NCI-H82 treated with DMSO at 0.1 percent for 48 hours (cell line): ENCODE measurements at regions not wholly inside any gene's neighbourhood (a gene's known extent, or its start where the extent isn't known, plus 50 kb on each side); places are given as distances from the start of the nearest gene placed in this dataset.

Experiments
- DNase-seq: peaks from one replicate; lab custom pipeline; 2025; ENCODE audit not compliant: unreplicated experiment; lab: John Stamatoyannopoulos, UW

GRCh38 chr1:112790920-112791722, 76.0 kb upstream of the PPM1J start:
- DNase-seq = peak; percentile 95

DNA sequence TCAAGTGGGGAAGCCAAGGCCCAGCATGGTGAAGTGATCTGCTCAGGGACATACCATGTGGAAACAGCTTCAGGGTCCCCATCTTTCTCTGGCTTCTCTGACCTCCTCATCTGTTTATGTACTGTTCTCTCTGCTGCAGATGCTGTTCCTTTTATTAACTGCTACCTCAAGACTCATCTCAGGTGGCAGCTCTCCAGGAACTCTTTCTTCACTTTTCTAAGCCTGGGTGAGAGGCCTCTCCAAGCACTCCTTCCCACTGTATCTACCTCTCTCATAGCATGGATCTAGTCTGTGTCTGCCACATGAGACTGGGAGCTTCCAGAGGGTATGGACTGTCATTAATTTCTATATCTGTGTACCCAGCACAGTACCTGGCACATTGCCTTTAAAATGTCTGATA, 73.4 kb upstream of the PPM1J start:
- DNase-seq = no peak

DNA sequence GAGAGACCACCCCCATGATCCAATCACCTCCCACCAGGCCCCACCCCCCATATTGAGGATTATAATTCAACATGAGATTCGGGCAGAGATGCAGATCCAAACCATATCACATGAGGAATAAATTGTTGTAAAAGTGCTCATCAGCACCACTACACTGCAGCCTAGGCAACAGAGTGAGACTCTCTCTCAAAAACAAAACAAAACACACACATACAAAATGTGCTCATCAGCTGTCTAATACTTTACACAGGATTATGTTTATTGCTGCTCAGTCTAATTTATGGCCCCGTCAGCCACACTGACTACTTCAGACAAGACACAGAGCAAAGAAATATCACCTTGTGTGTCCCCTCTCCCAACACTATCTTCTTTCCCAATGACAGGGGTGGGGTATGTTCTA, 72.9 kb upstream of the PPM1J start:
- DNase-seq = no peak

- DNase-seq = no peak
These were observed 67.9 kb upstream of the PPM1J start for GRCh38 chr1:112783059-112783458.

- no peak for DNase-seq
These were observed 64.8 kb upstream of the PPM1J start for GRCh38 chr1:112779665-112780526.

DNA sequence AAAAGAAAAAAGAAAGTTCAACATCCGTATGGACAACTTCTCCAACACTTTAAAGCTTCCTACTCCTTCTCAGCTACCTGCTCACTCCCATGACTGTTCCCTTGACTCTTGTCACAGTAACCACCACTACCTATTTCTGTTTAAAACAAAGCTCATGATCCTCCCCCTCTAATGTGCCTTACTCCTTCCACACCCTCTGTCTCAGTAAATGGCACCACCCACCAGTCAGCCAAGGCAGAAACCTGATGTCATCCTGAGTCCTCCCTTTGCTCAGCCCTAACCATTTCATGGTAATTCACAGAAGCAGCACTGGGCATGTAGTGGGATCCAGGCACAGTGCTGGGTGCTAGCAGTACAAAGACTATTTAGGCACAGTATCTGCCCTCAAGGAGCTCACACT, 63.0 kb upstream of the PPM1J start:
- DNase-seq = no peak

GRCh38 chr1:112776688-112777087, 61.6 kb upstream of the PPM1J start:
- DNase-seq = no peak

DNA sequence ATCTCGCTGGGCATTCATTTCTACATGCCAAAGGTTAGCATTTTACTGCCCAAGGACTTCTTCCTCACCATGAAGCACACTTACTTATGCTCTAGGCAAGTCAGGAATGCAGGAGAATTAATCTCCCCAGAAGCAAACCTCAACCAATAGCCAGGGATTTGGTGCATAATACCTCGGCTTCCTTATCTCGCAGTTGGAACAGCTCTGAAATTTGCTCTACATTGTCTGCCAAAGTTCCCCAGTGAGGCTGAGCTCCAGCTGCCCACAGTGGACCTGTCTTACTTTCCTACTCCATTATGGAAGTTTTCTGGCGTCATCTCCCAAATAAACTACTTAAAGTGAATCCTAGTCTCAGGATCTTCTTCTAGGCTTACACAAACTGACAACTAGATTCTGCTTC, 57.6 kb upstream of the PPM1J start:
- DNase-seq = no peak

- DNase-seq = no peak
These were observed 55.6 kb upstream of the PPM1J start for GRCh38 chr1:112770724-112771123.

DNA sequence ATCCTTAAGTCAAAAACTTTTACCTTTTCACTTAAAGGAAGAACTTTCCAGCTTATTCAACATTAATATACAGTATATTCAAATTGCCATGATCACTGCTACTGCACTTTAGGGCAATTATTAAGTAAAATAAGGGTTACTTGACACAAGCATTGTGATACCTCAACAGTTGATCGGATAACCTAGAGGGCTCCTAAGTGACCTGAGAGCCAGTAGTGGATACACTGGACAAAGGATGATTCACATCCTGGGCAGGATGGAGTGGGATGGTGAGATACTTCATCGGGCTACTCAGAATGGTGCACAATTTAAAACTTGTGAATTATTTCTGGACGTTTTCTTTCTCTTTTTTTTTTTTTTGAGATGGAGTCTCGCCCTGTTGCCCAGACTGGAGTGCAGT, 54.5 kb upstream of the PPM1J start:
- no peak for DNase-seq

DNA sequence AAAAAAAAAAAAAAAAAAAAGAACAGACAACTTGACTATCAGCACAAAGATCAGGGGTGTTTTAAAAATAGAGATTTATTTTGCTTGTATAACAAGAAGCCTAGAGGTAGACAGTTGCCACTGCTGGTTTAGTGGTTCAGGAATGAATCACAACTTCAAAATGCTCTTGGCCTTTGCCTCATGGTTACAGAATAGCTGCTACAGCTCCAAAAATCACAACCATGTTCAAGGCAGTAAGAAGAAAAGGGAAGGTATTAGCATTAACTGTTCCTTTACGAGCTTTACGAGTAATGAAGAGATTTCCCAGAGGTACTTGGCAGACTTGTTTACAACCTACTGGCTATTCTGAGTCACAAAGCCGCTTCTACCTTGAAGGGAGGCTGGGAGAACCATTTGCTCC, 52.5 kb upstream of the PPM1J start:
- no peak for DNase-seq
